HUDEP-2 (cell line): ENCODE measurements at regions not wholly inside any gene's neighbourhood (a gene's known extent, or its start where the extent isn't known, plus 50 kb on each side); places are given as distances from the start of the nearest gene placed in this dataset.

ENCODE experiments used
- DNase-seq, 76 experiments: peaks; one replicate each; lab custom pipeline; 2025; ENCODE audit not compliant: unreplicated experiment in 76 of 76; lab: John Stamatoyannopoulos, UW

GRCh38 chr4:161238033-161238432, 925.8 kb downstream of the FSTL5 start:
- no peak for DNase-seq

- DNase-seq, result no peak
These were observed 926.3 kb downstream of the FSTL5 start for GRCh38 chr4:161237495-161237894.

- no peak for DNase-seq
These were observed 938.5 kb downstream of the FSTL5 start for GRCh38 chr4:161225327-161225726.

GRCh38 chr4:161222889-161223288, 940.9 kb downstream of the FSTL5 start:
- DNase-seq, result no peak

GRCh38 chr4:161208564-161208963, 955.2 kb downstream of the FSTL5 start:
- no peak for DNase-seq

GRCh38 chr4:161206528-161207080, 957.2 kb downstream of the FSTL5 start:
- no peak for DNase-seq

GRCh38 chr4:161203865-161204264, 959.9 kb downstream of the FSTL5 start:
- DNase-seq, result no peak

- no peak for DNase-seq
These were observed 965.9 kb downstream of the FSTL5 start for GRCh38 chr4:161197912-161198311.

GRCh38 chr4:161197474-161197873, 966.3 kb downstream of the FSTL5 start:
- DNase-seq, result no peak

- no peak for DNase-seq
These were observed 974.3 kb downstream of the FSTL5 start for GRCh38 chr4:161189286-161190134.

- no peak for DNase-seq
These were observed 975.2 kb downstream of the FSTL5 start for GRCh38 chr4:161188578-161188977.

GRCh38 chr4:161187569-161187968, 976.2 kb downstream of the FSTL5 start:
- DNase-seq, result no peak

GRCh38 chr4:161186750-161187149, 977.0 kb downstream of the FSTL5 start:
- DNase-seq, result no peak

- no peak for DNase-seq
These were observed 977.8 kb downstream of the FSTL5 start for GRCh38 chr4:161186012-161186411.

- no peak for DNase-seq
These were observed 980.1 kb downstream of the FSTL5 start for GRCh38 chr4:161183729-161184128.

- DNase-seq, result no peak
These were observed 980.9 kb downstream of the FSTL5 start for GRCh38 chr4:161182913-161183312.

GRCh38 chr4:161178310-161178709, 985.5 kb downstream of the FSTL5 start:
- no peak for DNase-seq

- DNase-seq, result no peak
These were observed 991.3 kb downstream of the FSTL5 start for GRCh38 chr4:161172396-161173026.

GRCh38 chr4:161167539-161167938, 996.3 kb downstream of the FSTL5 start:
- DNase-seq, result no peak

- no peak for DNase-seq
These were observed 1003.1 kb downstream of the FSTL5 start for GRCh38 chr4:161160718-161161117.

GRCh38 chr4:161148051-161148450, 1015.7 kb downstream of the FSTL5 start:
- DNase-seq, result no peak

GRCh38 chr4:161143375-161143774, 1020.4 kb downstream of the FSTL5 start:
- DNase-seq, result no peak
